GM23338 (cell line): ENCODE measurements at regions not wholly inside any gene's neighbourhood (a gene's known extent, or its start where the extent isn't known, plus 50 kb on each side); places are given as distances from the start of the nearest gene placed in this dataset.

Source experiments
- CTCF ChIP-seq, 2 experiments: fragments of 200-600 bp in 1 of 2; sonication (generic) in 1 of 2; conservative IDR thresholded peaks; 2 replicates each; pipeline versions ENCODE4 v1.5.1 to v1.6.1; 2016 to 2017; ENCODE audit warnings: antibody characterized with exemption in 2 of 2, low read depth in 2 of 2, mild to moderate bottlenecking in 2 of 2, moderate library complexity in 1 of 2
- JUNB ChIP-seq: IDR thresholded peaks from one replicate; pipeline ENCODE4 v1.6.1; 2016; ENCODE audit warnings: antibody characterized with exemption; ENCODE audit not compliant: unreplicated experiment
- NANOG ChIP-seq: IDR thresholded peaks from 2 replicates; pipeline ENCODE4 v1.6.1; 2016; ENCODE audit warnings: antibody characterized with exemption, borderline replicate concordance
- STAT1 ChIP-seq: IDR thresholded peaks from one replicate; pipeline ENCODE4 v1.6.1; 2016; ENCODE audit warnings: antibody characterized with exemption; ENCODE audit not compliant: unreplicated experiment
- ZNF114 ChIP-seq: fragments of 250-450 bp; sonication (Bioruptor Pico); IDR thresholded peaks from 2 replicates; pipeline ENCODE4 v1.5.0; 2020; ENCODE audit warnings: mild to moderate bottlenecking, moderate library complexity
- ZNF331 ChIP-seq: fragments of 250-450 bp; sonication (Bioruptor Pico); IDR thresholded peaks from 2 replicates; pipeline ENCODE4 v1.5.0; 2020; ENCODE audit warnings: low read depth, mild to moderate bottlenecking, moderate library complexity
- TF ChIP-seq, protein P1 (sequence below): fragments of 250-450 bp; sonication (Bioruptor Pico); IDR thresholded peaks from 2 replicates; pipeline ENCODE4 v1.5.0; 2020; ENCODE audit warnings: mild to moderate bottlenecking, moderate library complexity
- TF ChIP-seq, protein P2 (sequence below): IDR thresholded peaks from 2 replicates; pipeline ENCODE4 v1.6.1; 2016; ENCODE audit warnings: antibody characterized with exemption

GRCh38 chr16:66028510-66029216, 337.8 kb upstream of the CDH5 start (continued):
- TF ChIP-seq, protein P1, sequence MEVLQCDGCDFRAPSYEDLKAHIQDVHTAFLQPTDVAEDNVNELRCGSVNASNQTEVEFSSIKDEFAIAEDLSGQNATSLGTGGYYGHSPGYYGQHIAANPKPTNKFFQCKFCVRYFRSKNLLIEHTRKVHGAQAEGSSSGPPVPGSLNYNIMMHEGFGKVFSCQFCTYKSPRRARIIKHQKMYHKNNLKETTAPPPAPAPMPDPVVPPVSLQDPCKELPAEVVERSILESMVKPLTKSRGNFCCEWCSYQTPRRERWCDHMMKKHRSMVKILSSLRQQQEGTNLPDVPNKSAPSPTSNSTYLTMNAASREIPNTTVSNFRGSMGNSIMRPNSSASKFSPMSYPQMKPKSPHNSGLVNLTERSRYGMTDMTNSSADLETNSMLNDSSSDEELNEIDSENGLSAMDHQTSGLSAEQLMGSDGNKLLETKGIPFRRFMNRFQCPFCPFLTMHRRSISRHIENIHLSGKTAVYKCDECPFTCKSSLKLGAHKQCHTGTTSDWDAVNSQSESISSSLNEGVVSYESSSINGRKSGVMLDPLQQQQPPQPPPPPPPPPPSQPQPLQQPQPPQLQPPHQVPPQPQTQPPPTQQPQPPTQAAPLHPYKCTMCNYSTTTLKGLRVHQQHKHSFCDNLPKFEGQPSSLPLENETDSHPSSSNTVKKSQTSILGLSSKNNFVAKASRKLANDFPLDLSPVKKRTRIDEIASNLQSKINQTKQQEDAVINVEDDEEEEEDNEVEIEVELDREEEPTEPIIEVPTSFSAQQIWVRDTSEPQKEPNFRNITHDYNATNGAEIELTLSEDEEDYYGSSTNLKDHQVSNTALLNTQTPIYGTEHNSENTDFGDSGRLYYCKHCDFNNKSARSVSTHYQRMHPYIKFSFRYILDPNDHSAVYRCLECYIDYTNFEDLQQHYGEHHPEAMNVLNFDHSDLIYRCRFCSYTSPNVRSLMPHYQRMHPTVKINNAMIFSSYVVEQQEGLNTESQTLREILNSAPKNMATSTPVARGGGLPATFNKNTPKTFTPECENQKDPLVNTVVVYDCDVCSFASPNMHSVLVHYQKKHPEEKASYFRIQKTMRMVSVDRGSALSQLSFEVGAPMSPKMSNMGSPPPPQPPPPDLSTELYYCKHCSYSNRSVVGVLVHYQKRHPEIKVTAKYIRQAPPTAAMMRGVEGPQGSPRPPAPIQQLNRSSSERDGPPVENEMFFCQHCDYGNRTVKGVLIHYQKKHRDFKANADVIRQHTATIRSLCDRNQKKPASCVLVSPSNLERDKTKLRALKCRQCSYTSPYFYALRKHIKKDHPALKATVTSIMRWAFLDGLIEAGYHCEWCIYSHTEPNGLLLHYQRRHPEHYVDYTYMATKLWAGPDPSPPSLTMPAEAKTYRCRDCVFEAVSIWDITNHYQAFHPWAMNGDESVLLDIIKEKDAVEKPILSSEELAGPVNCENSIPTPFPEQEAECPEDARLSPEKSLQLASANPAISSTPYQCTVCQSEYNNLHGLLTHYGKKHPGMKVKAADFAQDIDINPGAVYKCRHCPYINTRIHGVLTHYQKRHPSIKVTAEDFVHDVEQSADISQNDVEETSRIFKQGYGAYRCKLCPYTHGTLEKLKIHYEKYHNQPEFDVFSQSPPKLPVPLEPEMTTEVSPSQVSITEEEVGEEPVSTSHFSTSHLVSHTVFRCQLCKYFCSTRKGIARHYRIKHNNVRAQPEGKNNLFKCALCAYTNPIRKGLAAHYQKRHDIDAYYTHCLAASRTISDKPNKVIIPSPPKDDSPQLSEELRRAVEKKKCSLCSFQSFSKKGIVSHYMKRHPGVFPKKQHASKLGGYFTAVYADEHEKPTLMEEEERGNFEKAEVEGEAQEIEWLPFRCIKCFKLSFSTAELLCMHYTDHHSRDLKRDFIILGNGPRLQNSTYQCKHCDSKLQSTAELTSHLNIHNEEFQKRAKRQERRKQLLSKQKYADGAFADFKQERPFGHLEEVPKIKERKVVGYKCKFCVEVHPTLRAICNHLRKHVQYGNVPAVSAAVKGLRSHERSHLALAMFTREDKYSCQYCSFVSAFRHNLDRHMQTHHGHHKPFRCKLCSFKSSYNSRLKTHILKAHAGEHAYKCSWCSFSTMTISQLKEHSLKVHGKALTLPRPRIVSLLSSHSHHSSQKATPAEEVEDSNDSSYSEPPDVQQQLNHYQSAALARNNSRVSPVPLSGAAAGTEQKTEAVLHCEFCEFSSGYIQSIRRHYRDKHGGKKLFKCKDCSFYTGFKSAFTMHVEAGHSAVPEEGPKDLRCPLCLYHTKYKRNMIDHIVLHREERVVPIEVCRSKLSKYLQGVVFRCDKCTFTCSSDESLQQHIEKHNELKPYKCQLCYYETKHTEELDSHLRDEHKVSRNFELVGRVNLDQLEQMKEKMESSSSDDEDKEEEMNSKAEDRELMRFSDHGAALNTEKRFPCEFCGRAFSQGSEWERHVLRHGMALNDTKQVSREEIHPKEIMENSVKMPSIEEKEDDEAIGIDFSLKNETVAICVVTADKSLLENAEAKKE, result no peak
- TF ChIP-seq NANOG (no peak), CTCF (conservative IDR thresholded peaks at IDR 0.05; ENCODE audit: low read depth in 2 of 2) (no peak), STAT1 (no peak), ZNF331 (CRISPR knock-in tag) (no peak), ZNF114 (CRISPR knock-in tag) (no peak), JUNB (no peak)
- TF ChIP-seq, protein P2, sequence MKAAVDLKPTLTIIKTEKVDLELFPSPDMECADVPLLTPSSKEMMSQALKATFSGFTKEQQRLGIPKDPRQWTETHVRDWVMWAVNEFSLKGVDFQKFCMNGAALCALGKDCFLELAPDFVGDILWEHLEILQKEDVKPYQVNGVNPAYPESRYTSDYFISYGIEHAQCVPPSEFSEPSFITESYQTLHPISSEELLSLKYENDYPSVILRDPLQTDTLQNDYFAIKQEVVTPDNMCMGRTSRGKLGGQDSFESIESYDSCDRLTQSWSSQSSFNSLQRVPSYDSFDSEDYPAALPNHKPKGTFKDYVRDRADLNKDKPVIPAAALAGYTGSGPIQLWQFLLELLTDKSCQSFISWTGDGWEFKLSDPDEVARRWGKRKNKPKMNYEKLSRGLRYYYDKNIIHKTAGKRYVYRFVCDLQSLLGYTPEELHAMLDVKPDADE, result no peak
